Panc1 (cell line): ENCODE measurements at regions not wholly inside any gene's neighbourhood (a gene's known extent, or its start where the extent isn't known, plus 50 kb on each side); places are given as distances from the start of the nearest gene placed in this dataset.
A peak's percentile ranks its signal among the peaks of the same experiment; 100 is the strongest.

Source experiments
- ATAC-seq: fragments of 200-7000 bp; cut with Tn5 transposase; 2 replicates; pipeline ENCODE4 v1.9.1; 2020; ENCODE audit warnings: mild to moderate bottlenecking, moderate library complexity
- BruUV-seq: library from RNA; stranded (reverse); fragments of 400-500 nt; replicated peaks from 2 replicates; lab custom pipeline; 2021; lab: Mats Ljungman, UMichigan
- CTCF ChIA-PET: fragments of 300-600 bp; sonication (Branson Sonifier 250); formaldehyde crosslinking; loops from one replicate; lab custom pipeline; 2022; ENCODE audit warnings: antibody characterized with exemption; lab: Charles Lee
- POLR2A ChIA-PET: fragments of 300-600 bp; sonication (Branson Sonifier 250); formaldehyde crosslinking; loops from one replicate; lab custom pipeline; 2022; ENCODE audit warnings: antibody characterized with exemption; lab: Charles Lee
- DNase-seq: peaks from one replicate; pipeline ENCODE4 v3.0.0-alpha.2; 2010; ENCODE audit warnings: low read depth, low spot score
- H3K27ac ChIP-seq: 2 replicates; pipeline ENCODE4 v1.5.1; 2011; ENCODE audit warnings: mild to moderate bottlenecking, low read length, inconsistent platforms
- H3K27me3 ChIP-seq: fragments of 200-500 bp; sonication (Bioruptor generic); 2 replicates; pipeline ENCODE4 v1.6.0; 2014; ENCODE audit warnings: low read length, inconsistent platforms; ENCODE audit not compliant: control insufficient read depth, insufficient read depth
- H3K36me3 ChIP-seq: fragments of 200-500 bp; sonication (Bioruptor generic); 2 replicates; pipeline ENCODE4 v1.5.1; 2014; ENCODE audit warnings: inconsistent platforms, mild to moderate bottlenecking, low read length, moderate library complexity; ENCODE audit not compliant: control insufficient read depth, insufficient read depth
- H3K4me1 ChIP-seq: 2 replicates; pipeline ENCODE4 v1.5.1; 2011; ENCODE audit warnings: inconsistent platforms, mild to moderate bottlenecking, low read length, moderate library complexity; ENCODE audit not compliant: control insufficient read depth, insufficient read depth
- H3K4me3 ChIP-seq, 2 experiments: 2 replicates each; pipeline ENCODE4 v1.5.1; 2011 to 2012; ENCODE audit warnings: low read depth in 2 of 2, low read length in 2 of 2, mild to moderate bottlenecking in 2 of 2, inconsistent platforms in 1 of 2, moderate library complexity in 1 of 2
- H3K9me3 ChIP-seq: fragments of 200-500 bp; sonication (Bioruptor generic); 2 replicates; pipeline ENCODE4 v1.5.1; 2014; ENCODE audit warnings: low read depth, mild to moderate bottlenecking, inconsistent platforms, low read length, moderate library complexity; ENCODE audit not compliant: control insufficient read depth, insufficient read depth
- CTCF ChIP-seq: fragments of 450-650 bp; IDR thresholded peaks from 2 replicates; pipeline ENCODE4 v1.5.1; 2017; ENCODE audit warnings: mild to moderate bottlenecking
- POLR2AphosphoS5 ChIP-seq: IDR thresholded peaks from 2 replicates; pipeline ENCODE4 v1.6.1; 2012; ENCODE audit warnings: mild to moderate bottlenecking, low read depth, low read length, moderate library complexity
- REST ChIP-seq, 2 experiments: IDR thresholded peaks; 2 replicates each; pipeline ENCODE4 v1.6.1; 2011 to 2012; ENCODE audit warnings: low read depth in 2 of 2, control low read depth in 1 of 2, low read length in 1 of 2, mild to moderate bottlenecking in 1 of 2, moderate library complexity in 1 of 2; ENCODE audit not compliant: insufficient read depth in 1 of 2
- SIN3A ChIP-seq: IDR thresholded peaks from 2 replicates; pipeline ENCODE4 v1.6.1; 2012; ENCODE audit warnings: low read depth, mild to moderate bottlenecking, low read length, moderate library complexity, borderline replicate concordance; ENCODE audit not compliant: insufficient read depth
- TCF7L2 ChIP-seq: IDR thresholded peaks from 2 replicates; pipeline ENCODE4 v1.6.1; 2011; ENCODE audit warnings: mild to moderate bottlenecking, low read depth, low read length, inconsistent platforms
- in situ Hi-C: cut with HindIII; loops from 2 replicates; pipeline ENCODE4 v1.10.0; 2016; ENCODE audit warnings: low sequenced_read_pairs, low pct_unique_long_range_greater_than_20kb
- intact Hi-C: fragments of 100-400 bp; cut with micrococcal nuclease; formaldehyde crosslinking; loops from one replicate; pipeline ENCODE4 v1.10.0; 2022; ENCODE audit not compliant: unreplicated experiment

- no peak overlapping the region for H3K27ac ChIP-seq
- in situ Hi-C loops = no loop called here
- DNase-seq (no peak), ATAC-seq (no peak)
- POLR2A ChIA-PET = interaction anchor here (0.5 kb wide), 1 partner anchor 74 kb away, joined by 4 read pairs; no protein-coding TSS in a partner anchor
- BruUV-seq = no TSS peak
- H3K4me1 ChIP-seq = no peaks in the 10 kb centered on the region
- intact Hi-C loops = no loop called here
- TF ChIP-seq TCF7L2 (no peak), POLR2AphosphoS5 (no peak), REST (IDR thresholded peaks at IDR 0.05; ENCODE audit: insufficient read depth in 1 of 2, low read depth in 2 of 2, low read length in 1 of 2) (no peak), CTCF (no peak), SIN3A (no peak)
- 0 out of 2 replicates have a peak, but pooled peaks cover 2% of the 10 kb centered on the region for H3K27me3 ChIP-seq
- no peaks in the 10 kb centered on the region for H3K9me3 ChIP-seq
- no peaks in the 10 kb centered on the region for H3K36me3 ChIP-seq
- no peak overlapping the region for H3K4me3 ChIP-seq
- CTCF ChIA-PET = no interaction called here
Observed at GRCh38 chr17:34095106-34095505, 160.0 kb upstream of the CCL2 start.

GRCh38 chr17:34098699-34099098 is 156.4 kb upstream of the CCL2 start:
- no peaks in the 10 kb centered on the region for H3K4me1 ChIP-seq
- ChIA-PET CTCF (no interaction called here), POLR2A (no interaction called here)
- no TSS peak for BruUV-seq
- intact Hi-C loops = no loop called here
- H3K36me3 ChIP-seq = no peaks in the 10 kb centered on the region
- ATAC-seq (no peak), DNase-seq (peak; percentile 24)
- in situ Hi-C loops = no loop called here
- H3K4me3 ChIP-seq = no peak overlapping the region
- no peaks in the 10 kb centered on the region for H3K27me3 ChIP-seq
- H3K27ac ChIP-seq = no peak overlapping the region
- TF ChIP-seq REST (IDR thresholded peaks at IDR 0.05; ENCODE audit: insufficient read depth in 1 of 2, low read depth in 2 of 2, low read length in 1 of 2) (no peak), CTCF (no peak), POLR2AphosphoS5 (no peak), TCF7L2 (no peak), SIN3A (no peak)
- H3K9me3 ChIP-seq = no peaks in the 10 kb centered on the region
